HepG2 (cell line): ENCODE measurements at regions not wholly inside any gene's neighbourhood (a gene's known extent, or its start where the extent isn't known, plus 50 kb on each side); places are given as distances from the start of the nearest gene placed in this dataset.

ENCODE experiments used
- ATAC-seq: fragments of 200-7000 bp; cut with Tn5 transposase; 3 replicates; pipeline ENCODE4 v1.9.1; 2020; ENCODE audit warnings: mild to moderate bottlenecking, moderate library complexity
- BruUV-seq: library from RNA; stranded (reverse); fragments of 400-500 nt; replicated peaks from 2 replicates; lab custom pipeline; 2021; lab: Mats Ljungman, UMichigan
- CTCF ChIA-PET: fragments of 300-600 bp; formaldehyde crosslinking; extraction: SDS; loops from one replicate; lab custom pipeline; 2021; ENCODE audit warnings: low total read pairs, inconsistent platforms, low intra/inter-chr PET ratio; lab: Yijun Ruan, JAX
- POLR2A ChIA-PET: fragments of 350-600 bp; sonication (Branson Sonifier 250); formaldehyde crosslinking; loops from one replicate; lab custom pipeline; 2020; ENCODE audit warnings: antibody characterized with exemption, inconsistent platforms; lab: Yijun Ruan, JAX
- DNase-seq: peaks from one replicate; pipeline ENCODE4 v3.0.0-alpha.2; 2015; ENCODE audit warnings: low spot score
- FAIRE-seq: peaks from 3 replicates; lab custom pipeline; 2011; peaks lifted over from hg19 to GRCh38; lab: Jason Lieb, UNC
- H2AFZ ChIP-seq: one replicate; pipeline ENCODE4 v1.6.1; 2011; ENCODE audit warnings: low read length, inconsistent platforms
- H3K27ac ChIP-seq: fragments of 300-600 bp; 3 replicates; pipeline ENCODE4 v1.8.0; 2011; ENCODE audit warnings: mixed run types, mild to moderate bottlenecking, mixed read lengths, low read length, inconsistent platforms; ENCODE audit not compliant: insufficient read depth; ENCODE audit errors: extremely low read length
- H3K27me3 ChIP-seq, 2 experiments: fragments of 200-600 bp in 1 of 2; 2 replicates in 1 of 2; 3 replicates in 1 of 2; pipeline versions ENCODE4 v1.6.0 to v1.8.0; 2011; ENCODE audit warnings: low read length in 2 of 2, mild to moderate bottlenecking in 2 of 2, moderate library complexity in 2 of 2, inconsistent platforms in 1 of 2; ENCODE audit not compliant: insufficient read depth in 2 of 2, control insufficient read depth in 1 of 2
- H3K36me3 ChIP-seq, 2 experiments: fragments of 200-600 bp in 1 of 2; replicated peaks in 1 of 2; 2 replicates in 1 of 2; 3 replicates in 1 of 2; pipeline versions ENCODE4 v1.5.1 to v1.8.0; 2011; ENCODE audit warnings: low read length in 2 of 2, inconsistent platforms in 1 of 2; ENCODE audit not compliant: insufficient read depth in 2 of 2, control insufficient read depth in 1 of 2
- H3K4me1 ChIP-seq: 2 replicates; pipeline ENCODE4 v1.5.1; 2012; ENCODE audit warnings: low read length, inconsistent platforms; ENCODE audit not compliant: insufficient read depth
- H3K4me2 ChIP-seq: 2 replicates; pipeline ENCODE4 v1.6.0; 2011; ENCODE audit warnings: low read depth, low read length, inconsistent platforms
- H3K4me3 ChIP-seq, 3 experiments: fragments of 200-600 bp in 1 of 3; sonication (generic), shearing (Covaris generic) in 1 of 3; replicated peaks in 1 of 3; 2 replicates each; pipeline ENCODE4 v1.5.1; 2011 to 2016; ENCODE audit warnings: low read length in 3 of 3, inconsistent platforms in 2 of 3, low read depth in 2 of 3, mild to moderate bottlenecking in 2 of 3, control low read depth in 1 of 3, mixed read lengths in 1 of 3; ENCODE audit not compliant: insufficient read depth in 1 of 3
- H3K79me2 ChIP-seq: one replicate; pipeline ENCODE4 v1.6.1; 2011; ENCODE audit warnings: low read length, inconsistent platforms; ENCODE audit not compliant: insufficient read depth
- H3K9ac ChIP-seq: 2 replicates; pipeline ENCODE4 v1.6.0; 2011; ENCODE audit warnings: mild to moderate bottlenecking, low read depth, low read length, inconsistent platforms; ENCODE audit not compliant: insufficient read depth
- H3K9me3 ChIP-seq: 2 replicates; pipeline ENCODE4 v1.5.1; 2012; ENCODE audit warnings: mild to moderate bottlenecking, low read length
- H4K20me1 ChIP-seq: 2 replicates; pipeline ENCODE4 v1.6.0; 2011; ENCODE audit warnings: inconsistent platforms, mild to moderate bottlenecking, low read length, moderate library complexity; ENCODE audit not compliant: insufficient read depth
- CEBPZ ChIP-seq: IDR thresholded peaks from 2 replicates; pipeline ENCODE4 v1.6.1; 2012; ENCODE audit warnings: low read length, improper control_type of control experiment
- ETV5 ChIP-seq: IDR thresholded peaks from 2 replicates; pipeline ENCODE4 v1.6.1; 2018; ENCODE audit warnings: missing biosample characterization, missing genetic modification reagents, inconsistent platforms, borderline replicate concordance
- FOXK1 ChIP-seq: sonication (generic); formaldehyde crosslinking; IDR thresholded peaks from 2 replicates; pipeline ENCODE4 v1.4.0; 2020; ENCODE audit warnings: low read depth, missing genetic modification reagents, borderline replicate concordance
- NCOA5 ChIP-seq: sonication (generic); formaldehyde crosslinking; IDR thresholded peaks from 2 replicates; pipeline ENCODE4 v1.4.0; 2020; ENCODE audit warnings: missing genetic modification reagents
- POLR2AphosphoS5 ChIP-seq: IDR thresholded peaks from 2 replicates; pipeline ENCODE4 v1.6.1; 2012; ENCODE audit warnings: low read depth, low read length
- RELA ChIP-seq: sonication (generic); formaldehyde crosslinking; IDR thresholded peaks from 2 replicates; pipeline ENCODE4 v1.4.0; 2020; ENCODE audit warnings: missing genetic modification reagents
- RFX5 ChIP-seq: IDR thresholded peaks from 2 replicates; pipeline ENCODE4 v1.6.1; 2011; ENCODE audit warnings: low read depth, low read length, improper control_type of control experiment
- TOE1 ChIP-seq: sonication (generic); formaldehyde crosslinking; IDR thresholded peaks from 2 replicates; pipeline ENCODE4 v1.4.0; 2020; ENCODE audit warnings: mild to moderate bottlenecking, missing genetic modification reagents
- ZFYVE20 ChIP-seq: sonication (generic); formaldehyde crosslinking; IDR thresholded peaks from 2 replicates; pipeline ENCODE4 v1.8.0; 2023; ENCODE audit warnings: low read depth, mild to moderate bottlenecking, moderate library complexity, missing genetic modification reagents, borderline replicate concordance
- ZNF296 ChIP-seq: sonication (generic); formaldehyde crosslinking; conservative IDR thresholded peaks from 2 replicates; pipeline ENCODE4 v1.5.0; 2020; ENCODE audit warnings: mild to moderate bottlenecking, missing genetic modification reagents
- ZNF431 ChIP-seq: sonication (generic); formaldehyde crosslinking; IDR thresholded peaks from 2 replicates; pipeline ENCODE4 v1.9.0; 2022; ENCODE audit warnings: missing genetic modification reagents, low read depth, mild to moderate bottlenecking, borderline replicate concordance
- ZNF501 ChIP-seq: sonication (generic); formaldehyde crosslinking; IDR thresholded peaks from 2 replicates; pipeline ENCODE4 v1.5.1; 2020; ENCODE audit warnings: mild to moderate bottlenecking, moderate library complexity, missing genetic modification reagents
- ZNF605 ChIP-seq: sonication (generic); formaldehyde crosslinking; IDR thresholded peaks from 2 replicates; pipeline ENCODE4 v1.8.0; 2022; ENCODE audit warnings: mild to moderate bottlenecking, missing genetic modification reagents
- WGBS: methylation state at CpG from one replicate; pipeline ENCODE4 v1.1.6; 2017; ENCODE audit warnings: low lambda C conversion rate; 5-methylcytosine and 5-hydroxymethylcytosine counted together
- in situ Hi-C: cut with HindIII; loops from 2 replicates; pipeline ENCODE4 v1.10.0; 2017; ENCODE audit warnings: low pct_unique_long_range_greater_than_20kb; ENCODE audit not compliant: extremely low pct_ligation_motif_present
- intact Hi-C: fragments of 100-400 bp; cut with micrococcal nuclease; formaldehyde crosslinking; loops from one replicate; pipeline ENCODE4 v1.10.0; 2022; ENCODE audit not compliant: unreplicated experiment

GRCh38 chr19:27792576-27793127 is 1420.3 kb downstream of the UQCRFS1 start (continued):
- TF ChIP-seq FOXK1: no peak
- no peak for TF ChIP-seq ZFYVE20
- no peak for TF ChIP-seq ETV5 (CRISPR knock-in tag)
- no peak for TF ChIP-seq POLR2AphosphoS5
- TF ChIP-seq ZNF605 (CRISPR knock-in tag): no peak
- no peak for TF ChIP-seq CEBPZ

GRCh38 chr19:27780367-27781075 is 1432.4 kb downstream of the UQCRFS1 start:
- Histone ChIP-seq H3K4me3 (no peak overlapping the region), H3K9ac (no peak overlapping the region), H3K27ac (no peak overlapping the region), H3K4me2 (no peak overlapping the region), H4K20me1 (no peaks in the 10 kb centered on the region), H2AFZ (no peak overlapping the region), H3K79me2 (peaks cover 13% of the 10 kb centered on the region), H3K27me3 (no peaks in the 10 kb centered on the region; a peak in 1 of 5 replicates), H3K9me3 (no peaks in the 10 kb centered on the region), H3K4me1 (no peaks in the 10 kb centered on the region), H3K36me3 (peaks cover 2 to 6% of the 10 kb centered on the region in 2 experiments; a peak in 3 of 5 replicates)
- FAIRE-seq (no peak), ATAC-seq (no peak), DNase-seq (no peak)
- intact Hi-C loops (no loop called here), in situ Hi-C loops (no loop called here)
- ChIA-PET CTCF (no interaction called here), POLR2A (no interaction called here)
- 84% methylated on average over 10 of the region's 10 CpGs for WGBS
- BruUV-seq: no TSS peak
- TF ChIP-seq RELA (CRISPR knock-in tag) (no peak), NCOA5 (CRISPR knock-in tag) (no peak), RFX5 (no peak), ZNF501 (CRISPR knock-in tag) (no peak), ZNF431 (no peak), TOE1 (no peak), ZNF296 (CRISPR knock-in tag) (no peak)
